ENCODE measurements at regions not wholly inside any gene's neighbourhood (a gene's known extent, or its start where the extent isn't known, plus 50 kb on each side); places are given as distances from the start of the nearest gene placed in this dataset.

GRCh38 chr4:83828601-83829000 lies 292.7 kb downstream of the GPAT3 start:
- Mint-ChIP-seq H3K4me3 (no peak overlapping the region), H3K36me3 (no peaks in the 10 kb centered on the region), H3K9me3 (no peaks in the 10 kb centered on the region), H3K27ac (no peak overlapping the region), H3K4me1 (ENCODE audit: low read depth) (no peaks in the 10 kb centered on the region), H3K27me3 (no peaks in the 10 kb centered on the region)
- DNase-seq: no peak
- POLR2A ChIA-PET: no interaction called here
- intact Hi-C loops (cut with micrococcal nuclease): no loop called here
- CTCF ChIA-PET: no interaction called here

GRCh38 chr4:83821493-83821892 lies 285.6 kb downstream of the GPAT3 start:
- Mint-ChIP-seq H3K27ac (no peak overlapping the region), H3K4me1 (ENCODE audit: low read depth) (no peaks in the 10 kb centered on the region), H3K4me3 (no peak overlapping the region), H3K36me3 (no peaks in the 10 kb centered on the region), H3K27me3 (no peaks in the 10 kb centered on the region), H3K9me3 (peaks cover 8% of the 10 kb centered on the region)
- intact Hi-C loops (cut with micrococcal nuclease): no loop called here
- ChIA-PET CTCF (no interaction called here), POLR2A (no interaction called here)
- DNase-seq: no peak

GRCh38 chr4:83819582-83819981 lies 283.7 kb downstream of the GPAT3 start:
- intact Hi-C loops (cut with micrococcal nuclease): no loop called here
- DNase-seq: no peak
- Mint-ChIP-seq H3K27me3 (no peaks in the 10 kb centered on the region), H3K4me3 (no peak overlapping the region), H3K4me1 (ENCODE audit: low read depth) (no peaks in the 10 kb centered on the region), H3K27ac (no peak overlapping the region), H3K36me3 (no peaks in the 10 kb centered on the region), H3K9me3 (peaks cover 8% of the 10 kb centered on the region)
- POLR2A ChIA-PET: no interaction called here
- CTCF ChIA-PET: no interaction called here

GRCh38 chr4:83810428-83810827 lies 274.5 kb downstream of the GPAT3 start:
- Mint-ChIP-seq H3K4me3 (no peak overlapping the region), H3K36me3 (no peaks in the 10 kb centered on the region), H3K27me3 (no peaks in the 10 kb centered on the region), H3K9me3 (no peaks in the 10 kb centered on the region), H3K27ac (no peak overlapping the region), H3K4me1 (ENCODE audit: low read depth) (no peaks in the 10 kb centered on the region)
- CTCF ChIA-PET: no interaction called here
- POLR2A ChIA-PET: no interaction called here
- intact Hi-C loops (cut with micrococcal nuclease): no loop called here
- DNase-seq: no peak

DNA sequence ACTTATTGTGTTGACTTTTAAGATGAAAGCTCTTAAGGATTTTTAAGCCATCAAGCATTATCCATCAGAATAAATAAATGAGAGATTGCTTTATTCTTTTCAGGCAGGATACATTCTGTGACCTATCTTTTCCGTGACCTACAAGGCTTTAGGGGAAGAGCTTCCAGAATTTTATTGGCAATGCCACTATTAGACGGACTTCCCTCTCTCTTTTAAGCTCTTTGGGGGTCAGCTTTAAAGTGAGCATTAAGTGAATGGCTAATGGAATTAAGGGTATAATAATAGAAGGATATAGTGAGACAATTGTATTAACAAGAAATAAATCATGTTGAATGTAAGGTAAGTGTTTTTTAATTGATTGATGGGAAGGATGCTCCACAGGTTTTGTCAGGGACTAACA lies 273.7 kb downstream of the GPAT3 start:
- no peak overlapping the region for H3K27ac Mint-ChIP-seq
- no peak overlapping the region for H3K4me3 Mint-ChIP-seq
- no peaks in the 10 kb centered on the region for H3K9me3 Mint-ChIP-seq
- intact Hi-C loops (cut with micrococcal nuclease): no loop called here
- H3K36me3 Mint-ChIP-seq: no peaks in the 10 kb centered on the region
- no peaks in the 10 kb centered on the region for H3K27me3 Mint-ChIP-seq
- ChIA-PET CTCF (no interaction called here), POLR2A (no interaction called here)
- DNase-seq: no peak
- H3K4me1 Mint-ChIP-seq (ENCODE audit: low read depth): no peaks in the 10 kb centered on the region

DNA sequence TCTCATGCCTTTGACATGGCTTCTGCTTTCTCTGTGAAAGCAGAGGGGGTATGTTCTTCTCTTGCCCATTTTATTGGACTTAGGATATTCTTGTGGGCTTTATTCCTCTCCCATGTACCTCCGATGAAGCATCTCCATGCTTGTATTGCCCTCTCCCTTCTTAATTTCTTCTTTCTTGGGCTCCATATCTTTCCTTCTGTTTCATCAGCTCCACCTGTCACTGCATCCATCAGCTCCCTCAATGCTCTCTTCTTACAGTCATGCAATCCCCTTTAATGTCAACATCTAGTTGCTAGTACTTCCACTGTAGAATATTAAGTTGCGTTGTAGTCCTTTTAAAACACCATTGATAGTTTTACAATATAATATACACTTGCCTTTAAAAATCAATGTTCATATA lies 257.6 kb downstream of the GPAT3 start:
- peaks cover 7% of the 10 kb centered on the region for H3K4me1 Mint-ChIP-seq (ENCODE audit: low read depth)
- H3K27me3 Mint-ChIP-seq: no peaks in the 10 kb centered on the region
- intact Hi-C loops (cut with micrococcal nuclease): no loop called here
- H3K9me3 Mint-ChIP-seq: no peaks in the 10 kb centered on the region
- ChIA-PET CTCF (no interaction called here), POLR2A (no interaction called here)
- no peak overlapping the region for H3K27ac Mint-ChIP-seq
- H3K4me3 Mint-ChIP-seq: no peak overlapping the region
- no peaks in the 10 kb centered on the region for H3K36me3 Mint-ChIP-seq
- no peak for DNase-seq

- no peaks in the 10 kb centered on the region for H3K27me3 Mint-ChIP-seq
- CTCF ChIA-PET: no interaction called here
- POLR2A ChIA-PET: no interaction called here
- H3K9me3 Mint-ChIP-seq: no peaks in the 10 kb centered on the region
- intact Hi-C loops (cut with micrococcal nuclease): no loop called here
- no peak overlapping the region for H3K4me3 Mint-ChIP-seq
- no peak for DNase-seq
- no peaks in the 10 kb centered on the region for H3K4me1 Mint-ChIP-seq (ENCODE audit: low read depth)
- no peak overlapping the region for H3K27ac Mint-ChIP-seq
- H3K36me3 Mint-ChIP-seq: no peaks in the 10 kb centered on the region
These were observed 250.0 kb downstream of the GPAT3 start for GRCh38 chr4:83785891-83786290.

GRCh38 chr4:83783215-83783614 lies 247.3 kb downstream of the GPAT3 start:
- Mint-ChIP-seq H3K4me3 (no peak overlapping the region), H3K27ac (no peak overlapping the region), H3K4me1 (ENCODE audit: low read depth) (no peaks in the 10 kb centered on the region), H3K27me3 (no peaks in the 10 kb centered on the region), H3K36me3 (no peaks in the 10 kb centered on the region), H3K9me3 (no peaks in the 10 kb centered on the region)
- intact Hi-C loops (cut with micrococcal nuclease): no loop called here
- ChIA-PET CTCF (no interaction called here), POLR2A (no interaction called here)
- no peak for DNase-seq

- POLR2A ChIA-PET: no interaction called here
- CTCF ChIA-PET: no interaction called here
These were observed 246.7 kb downstream of the GPAT3 start for GRCh38 chr4:83782591-83782990.

DNA sequence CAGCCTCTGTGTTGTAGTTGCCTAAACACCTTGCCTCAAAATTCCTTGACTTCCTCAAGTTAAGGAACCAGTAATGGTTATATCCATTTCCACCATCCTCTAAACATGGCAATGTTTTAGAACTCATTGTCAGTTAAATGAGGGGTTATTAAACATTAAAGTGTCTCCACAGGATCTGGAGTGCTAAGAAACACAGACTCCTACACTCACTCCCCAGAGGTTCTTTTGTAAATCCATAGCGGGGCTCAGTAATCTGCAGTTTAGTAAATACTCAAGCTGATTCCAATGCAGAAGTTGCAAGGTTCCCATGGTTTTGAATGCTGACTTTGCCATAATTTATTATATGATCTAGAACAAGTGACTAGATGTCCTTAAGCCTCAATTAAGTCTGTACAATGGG lies 245.5 kb downstream of the GPAT3 start:
- H3K4me1 Mint-ChIP-seq (ENCODE audit: low read depth): no peaks in the 10 kb centered on the region
- DNase-seq: no peak
- H3K27me3 Mint-ChIP-seq: no peaks in the 10 kb centered on the region
- no peaks in the 10 kb centered on the region for H3K36me3 Mint-ChIP-seq
- no peak overlapping the region for H3K27ac Mint-ChIP-seq
- no peak overlapping the region for H3K4me3 Mint-ChIP-seq
- intact Hi-C loops (cut with micrococcal nuclease): no loop called here
- ChIA-PET CTCF (no interaction called here), POLR2A (no interaction called here)
- H3K9me3 Mint-ChIP-seq: no peaks in the 10 kb centered on the region

More at GRCh38 chr4:83782591-83782990, 246.7 kb downstream of the GPAT3 start:
- intact Hi-C loops (cut with micrococcal nuclease): no loop called here
- DNase-seq: no peak
- no peaks in the 10 kb centered on the region for H3K36me3 Mint-ChIP-seq
- no peaks in the 10 kb centered on the region for H3K4me1 Mint-ChIP-seq (ENCODE audit: low read depth)
- no peak overlapping the region for H3K27ac Mint-ChIP-seq
- H3K27me3 Mint-ChIP-seq: no peaks in the 10 kb centered on the region
- H3K4me3 Mint-ChIP-seq: no peak overlapping the region
- H3K9me3 Mint-ChIP-seq: no peaks in the 10 kb centered on the region

DNA sequence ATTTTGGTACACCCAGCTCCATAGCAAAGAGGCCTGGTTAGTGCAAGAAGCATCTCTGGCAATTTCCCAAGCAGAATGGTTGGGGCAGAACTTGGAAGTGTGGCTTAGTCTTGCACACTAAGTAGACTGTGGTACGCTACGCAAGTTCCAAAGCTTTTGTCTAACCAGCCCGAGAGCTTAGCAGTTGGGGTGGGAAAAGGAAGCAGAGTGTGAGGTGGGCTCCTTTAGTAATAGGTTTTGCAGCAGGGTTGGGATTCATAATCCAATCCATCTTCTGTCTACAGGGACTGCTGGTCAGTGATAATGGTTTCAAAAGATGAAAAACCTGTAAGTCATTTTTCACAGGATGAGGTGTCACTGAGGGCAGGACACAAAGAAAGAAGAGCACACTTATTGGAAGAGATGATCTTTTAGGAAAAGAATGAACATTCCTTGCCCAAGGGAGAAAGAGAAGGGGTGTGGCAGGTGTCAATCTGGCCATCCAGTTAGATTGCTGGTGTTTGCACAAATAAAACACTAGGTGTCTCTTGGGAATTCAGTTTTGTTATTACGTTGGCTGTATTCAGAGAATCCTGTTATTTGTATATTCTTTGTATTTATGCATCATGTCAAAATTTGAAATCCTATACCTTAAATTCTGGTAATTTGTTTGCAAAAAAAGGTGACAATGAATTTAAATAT lies 244.3 kb downstream of the GPAT3 start:
- H3K27me3 Mint-ChIP-seq: peaks cover 4% of the 10 kb centered on the region
- H3K4me3 Mint-ChIP-seq: no peak overlapping the region
- no peak for DNase-seq
- intact Hi-C loops (cut with micrococcal nuclease): no loop called here
- ChIA-PET CTCF (no interaction called here), POLR2A (no interaction called here)
- no peaks in the 10 kb centered on the region for H3K9me3 Mint-ChIP-seq
- H3K36me3 Mint-ChIP-seq: no peaks in the 10 kb centered on the region
- H3K4me1 Mint-ChIP-seq (ENCODE audit: low read depth): no peaks in the 10 kb centered on the region
- no peak overlapping the region for H3K27ac Mint-ChIP-seq

- H3K27me3 Mint-ChIP-seq: peaks cover 4% of the 10 kb centered on the region
These were observed 243.5 kb downstream of the GPAT3 start for GRCh38 chr4:83779103-83780052.

DNA sequence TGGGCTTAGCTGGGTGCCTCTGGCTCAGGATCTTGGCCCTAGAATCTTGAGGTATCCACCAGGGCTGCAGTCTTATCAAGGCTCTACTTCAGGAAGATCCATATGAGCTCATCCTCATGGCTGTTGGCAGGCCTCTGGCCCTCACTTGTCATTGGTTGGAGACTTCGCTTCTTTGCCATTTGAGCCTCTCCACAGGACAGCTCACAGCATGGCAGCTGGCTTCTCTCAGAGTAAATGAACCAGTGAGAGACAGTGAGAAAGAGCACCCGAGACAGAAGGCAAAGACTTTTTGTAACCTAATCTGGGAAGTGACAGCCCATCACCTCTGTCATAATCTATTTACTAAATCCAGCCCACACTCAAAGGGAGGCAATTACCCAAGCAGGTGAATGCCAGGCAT lies 236.8 kb downstream of the GPAT3 start:
- CTCF ChIA-PET: no interaction called here
- no peak for DNase-seq
- no peak overlapping the region for H3K4me3 Mint-ChIP-seq
- H3K4me1 Mint-ChIP-seq (ENCODE audit: low read depth): no peaks in the 10 kb centered on the region
- H3K9me3 Mint-ChIP-seq: no peaks in the 10 kb centered on the region
- intact Hi-C loops (cut with micrococcal nuclease): no loop called here
- H3K36me3 Mint-ChIP-seq: no peaks in the 10 kb centered on the region
- POLR2A ChIA-PET: no interaction called here
- no peak overlapping the region for H3K27ac Mint-ChIP-seq
- peaks cover 5% of the 10 kb centered on the region for H3K27me3 Mint-ChIP-seq

More at GRCh38 chr4:83779103-83780052, 243.5 kb downstream of the GPAT3 start:
- POLR2A ChIA-PET: no interaction called here
- CTCF ChIA-PET: no interaction called here
- intact Hi-C loops (cut with micrococcal nuclease): no loop called here
- no peak for DNase-seq
- Mint-ChIP-seq H3K36me3 (no peaks in the 10 kb centered on the region), H3K4me3 (no peak overlapping the region), H3K4me1 (ENCODE audit: low read depth) (no peaks in the 10 kb centered on the region), H3K27ac (no peak overlapping the region), H3K9me3 (no peaks in the 10 kb centered on the region)

All from activated CD4-positive, alpha-beta memory T cell treated with anti-CD3 and anti-CD28 coated beads for 36 hours (primary cell).